Liver (tissue), 8 donors: ENCODE measurements at regions not wholly inside any gene's neighbourhood (a gene's known extent, or its start where the extent isn't known, plus 50 kb on each side); places are given as distances from the start of the nearest gene placed in this dataset.

Experiments used
- DNase-seq: peaks from one replicate; pipeline ENCODE4 v3.0.0-alpha.2; 2017; ENCODE audit warnings: low spot score
- H3K27ac ChIP-seq, 2 donors: one replicate each; pipeline ENCODE4 v1.7.0; 2013; ENCODE audit warnings: inconsistent platforms in 2 of 2, low read length in 2 of 2, control low read depth in 1 of 2, low read depth in 1 of 2, mild to moderate bottlenecking in 1 of 2
- H3K27me3 ChIP-seq, 4 donors: one replicate each; pipeline versions ENCODE4 v1.6.1 to v1.7.0; 2013; ENCODE audit warnings: low read length in 3 of 4, inconsistent platforms in 1 of 4, mild to moderate bottlenecking in 1 of 4, moderate library complexity in 1 of 4; ENCODE audit not compliant: control insufficient read depth in 4 of 4, insufficient read depth in 4 of 4
- H3K36me3 ChIP-seq, 4 donors: one replicate each; pipeline versions ENCODE4 v1.6.1 to v1.7.0; 2013; ENCODE audit warnings: low read length in 3 of 4, mild to moderate bottlenecking in 3 of 4, low read depth in 1 of 4, moderate library complexity in 1 of 4; ENCODE audit not compliant: control insufficient read depth in 4 of 4, insufficient read depth in 3 of 4
- H3K4me1 ChIP-seq, 4 donors: one replicate each; pipeline versions ENCODE4 v1.6.1 to v1.7.0; 2013; ENCODE audit warnings: low read length in 3 of 4, mild to moderate bottlenecking in 3 of 4, moderate library complexity in 1 of 4; ENCODE audit not compliant: control insufficient read depth in 4 of 4, insufficient read depth in 4 of 4
- H3K4me3 ChIP-seq, 3 donors: one replicate each; pipeline versions ENCODE4 v1.6.1 to v1.7.0; 2013; ENCODE audit warnings: low read length in 3 of 3, control low read depth in 1 of 3, low read depth in 1 of 3, mild to moderate bottlenecking in 1 of 3
- H3K9ac ChIP-seq, 2 donors: one replicate each; pipeline ENCODE4 v1.7.0; 2013; ENCODE audit warnings: low read length in 2 of 2, mild to moderate bottlenecking in 2 of 2, moderate library complexity in 2 of 2, control low read depth in 1 of 2, low read depth in 1 of 2
- H3K9me3 ChIP-seq, 4 donors: one replicate each; pipeline versions ENCODE4 v1.6.1 to v1.7.0; 2013; ENCODE audit warnings: low read length in 3 of 4; ENCODE audit not compliant: control insufficient read depth in 4 of 4
- ATF3 ChIP-seq: IDR thresholded peaks from 2 replicates; pipeline ENCODE4 v1.6.1; 2016; ENCODE audit warnings: antibody characterized with exemption
- CTCF ChIP-seq: fragments of 150-350 bp; IDR thresholded peaks from 2 replicates; pipeline ENCODE4 v1.5.1; 2017; ENCODE audit warnings: improper control_type of control experiment, low read depth, low read length; ENCODE audit not compliant: missing input control
- EGR1 ChIP-seq, 2 donors: IDR thresholded peaks; 2 replicates each; pipeline ENCODE4 v1.6.1; 2016 to 2018; ENCODE audit warnings: antibody characterized with exemption in 2 of 2, low read depth in 2 of 2
- FOXA2 ChIP-seq: IDR thresholded peaks from 2 replicates; pipeline ENCODE4 v1.6.1; 2016; ENCODE audit warnings: antibody characterized with exemption
- HNF4A ChIP-seq, 2 donors: conservative IDR thresholded peaks; 2 replicates each; pipeline ENCODE4 v1.6.1; 2016; ENCODE audit warnings: antibody characterized with exemption in 2 of 2, mild to moderate bottlenecking in 2 of 2
- JUND ChIP-seq, 2 donors: IDR thresholded peaks; 2 replicates each; pipeline ENCODE4 v1.6.1; 2016; ENCODE audit warnings: antibody characterized with exemption in 2 of 2
- MAX ChIP-seq: IDR thresholded peaks from 2 replicates; pipeline ENCODE4 v1.6.1; 2016; ENCODE audit warnings: antibody characterized with exemption
- REST ChIP-seq: IDR thresholded peaks from 2 replicates; pipeline ENCODE4 v1.6.1; 2016; ENCODE audit warnings: antibody characterized with exemption, mild to moderate bottlenecking
- SP1 ChIP-seq: IDR thresholded peaks from 2 replicates; pipeline ENCODE4 v1.6.1; 2018; ENCODE audit warnings: antibody characterized with exemption, mild to moderate bottlenecking
- TAF1 ChIP-seq: conservative IDR thresholded peaks from 2 replicates; pipeline ENCODE4 v1.6.1; 2016; ENCODE audit warnings: antibody characterized with exemption, mild to moderate bottlenecking
- ZBTB33 ChIP-seq: IDR thresholded peaks from 2 replicates; pipeline ENCODE4 v1.6.1; 2016; ENCODE audit warnings: antibody characterized with exemption
- WGBS: extraction: QIAGEN DNeasy Blood & Tissue Kit; methylation state at CpG from one replicate; pipeline ENCODE4 v1.1.7; 2013; 5-methylcytosine and 5-hydroxymethylcytosine counted together
- donor health status: healthy.
- donor health status: healthy.
- donor health status: healthy.
- donor health status: healthy.
- donor health status: healthy.

GRCh38 chr3:153744889-153745288 is 376.3 kb upstream of the ARHGEF26 start:
- H3K4me3 ChIP-seq = no peak overlapping the region
- DNase-seq = no peak
- H3K9me3 ChIP-seq = no peaks in the 10 kb centered on the region
- H3K27me3 ChIP-seq = no peaks in the 10 kb centered on the region
- TF ChIP-seq HNF4A (conservative IDR thresholded peaks at IDR 0.05) = no peak
- no peak for TF ChIP-seq JUND (IDR thresholded peaks at IDR 0.05)
- TF ChIP-seq EGR1 (IDR thresholded peaks at IDR 0.05; ENCODE audit: low read depth in 2 of 2) = no peak
- TF ChIP-seq ZBTB33 = no peak
- no peak for TF ChIP-seq TAF1
- H3K36me3 ChIP-seq = no peaks in the 10 kb centered on the region
- no peak overlapping the region for H3K27ac ChIP-seq
- H3K4me1 ChIP-seq = no peaks in the 10 kb centered on the region
- no peak overlapping the region for H3K9ac ChIP-seq
- WGBS = 70% methylated on average over 3 of the region's 3 CpGs

- H3K27ac ChIP-seq = no peak overlapping the region
- no peaks in the 10 kb centered on the region for H3K4me1 ChIP-seq
- DNase-seq = no peak
- WGBS = 81% methylated on average over 3 of the region's 3 CpGs
- no peak overlapping the region for H3K9ac ChIP-seq
- H3K9me3 ChIP-seq = no peaks in the 10 kb centered on the region
- H3K36me3 ChIP-seq = no peaks in the 10 kb centered on the region
- no peak overlapping the region for H3K4me3 ChIP-seq
- H3K27me3 ChIP-seq = no peaks in the 10 kb centered on the region
- TF ChIP-seq MAX (no peak), ATF3 (no peak), FOXA2 (no peak), REST (no peak), CTCF (no peak), SP1 (no peak), TAF1 (no peak), EGR1 (IDR thresholded peaks at IDR 0.05; ENCODE audit: low read depth in 2 of 2) (no peak)
Observed at GRCh38 chr3:153746211-153746610, 375.0 kb upstream of the ARHGEF26 start.
